Prostate gland (tissue), 2 donors: ENCODE measurements at regions not wholly inside any gene's neighbourhood (a gene's known extent, or its start where the extent isn't known, plus 50 kb on each side); places are given as distances from the start of the nearest gene placed in this dataset.

ENCODE experiments used
- DNase-seq: peaks from one replicate; pipeline ENCODE4 v3.0.0-alpha.2; 2019; ENCODE audit warnings: low spot score
- H3K27ac ChIP-seq, 2 donors: fragments of 200-600 bp; sonication (generic); 2 replicates each; pipeline ENCODE4 v1.5.1; 2017 to 2019
- H3K27me3 ChIP-seq: fragments of 200-600 bp; sonication (generic); replicated peaks from 2 replicates; pipeline ENCODE4 v1.5.1; 2019; ENCODE audit not compliant: insufficient read depth
- H3K36me3 ChIP-seq, 2 donors: fragments of 200-600 bp; sonication (generic); 1 replicate in 1 of 2; 2 replicates in 1 of 2; pipeline versions ENCODE4 v1.5.1 to v1.8.1; 2017 to 2019
- H3K4me1 ChIP-seq: fragments of 200-600 bp; sonication (generic); replicated peaks from 2 replicates; pipeline ENCODE4 v1.5.1; 2019
- H3K4me3 ChIP-seq, 2 donors: fragments of 200-600 bp; sonication (generic); 2 replicates each; pipeline ENCODE4 v1.5.1; 2017 to 2019
- H3K9me3 ChIP-seq: fragments of 200-600 bp; sonication (generic); 2 replicates; pipeline ENCODE4 v1.5.1; 2017
- POLR2A ChIP-seq: fragments of 450-650 bp; IDR thresholded peaks from one replicate; pipeline ENCODE4 v1.6.1; 2016; ENCODE audit warnings: antibody characterized with exemption, mild to moderate bottlenecking
- POLR2AphosphoS5 ChIP-seq: sonication (generic); formaldehyde crosslinking; IDR thresholded peaks from one replicate; pipeline ENCODE4 v1.6.1; 2017; ENCODE audit warnings: antibody characterized with exemption
- WGBS: methylation state at CpG from one replicate; pipeline ENCODE4 v1.1.5; 2018; 5-methylcytosine and 5-hydroxymethylcytosine counted together
- intact Hi-C: fragments of 100-400 bp; cut with DNase I; formaldehyde crosslinking; loops from one replicate; pipeline ENCODE4 v1.14.2; 2022
- TF ChIP-seq, protein P1 (sequence below), 4 experiments: fragments of 200-600 bp in 2 of 4; fragments of 450-650 bp in 2 of 4; sonication (generic) in 2 of 4; IDR thresholded peaks; 1 replicate in 3 of 4; 2 replicates in 1 of 4; pipeline ENCODE4 v1.5.1; 2016 to 2019; ENCODE audit warnings: antibody characterized with exemption in 4 of 4, mild to moderate bottlenecking in 2 of 4, moderate library complexity in 2 of 4

DNA sequence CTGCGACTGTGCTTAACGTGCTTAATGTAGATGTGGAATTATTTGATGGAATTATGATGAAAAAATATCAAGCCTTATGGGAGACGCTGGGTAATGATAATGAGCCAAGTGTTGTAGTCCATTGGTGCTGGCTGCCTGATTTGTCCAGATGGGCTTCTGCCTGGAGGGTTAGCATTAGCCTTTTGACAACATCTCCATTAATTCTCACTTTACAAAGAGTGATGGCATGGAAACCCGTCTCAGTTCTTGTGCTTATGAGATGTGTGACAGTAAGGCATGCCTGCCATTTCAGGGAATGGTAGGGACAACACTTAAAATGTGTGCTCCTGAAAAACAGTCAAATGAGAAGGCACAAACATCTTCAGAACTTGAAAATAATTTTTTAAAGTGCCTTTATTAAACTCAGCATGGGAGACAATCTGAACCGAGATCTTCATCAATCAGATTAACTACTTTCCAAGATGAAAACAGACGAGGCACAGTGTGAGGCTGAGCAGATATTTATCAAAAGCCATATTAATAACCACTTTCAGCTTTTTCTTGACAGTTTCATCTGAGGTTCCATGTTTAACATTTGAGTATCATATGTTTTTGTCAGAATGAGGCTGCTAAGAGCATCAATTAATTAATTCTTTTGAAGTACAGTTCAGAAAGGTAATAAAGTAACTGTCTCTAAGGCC lies 473.1 kb downstream of the NXPH1 start:
- no peaks in the 10 kb centered on the region for H3K36me3 ChIP-seq
- DNase-seq = no peak
- TF ChIP-seq, protein P1, sequence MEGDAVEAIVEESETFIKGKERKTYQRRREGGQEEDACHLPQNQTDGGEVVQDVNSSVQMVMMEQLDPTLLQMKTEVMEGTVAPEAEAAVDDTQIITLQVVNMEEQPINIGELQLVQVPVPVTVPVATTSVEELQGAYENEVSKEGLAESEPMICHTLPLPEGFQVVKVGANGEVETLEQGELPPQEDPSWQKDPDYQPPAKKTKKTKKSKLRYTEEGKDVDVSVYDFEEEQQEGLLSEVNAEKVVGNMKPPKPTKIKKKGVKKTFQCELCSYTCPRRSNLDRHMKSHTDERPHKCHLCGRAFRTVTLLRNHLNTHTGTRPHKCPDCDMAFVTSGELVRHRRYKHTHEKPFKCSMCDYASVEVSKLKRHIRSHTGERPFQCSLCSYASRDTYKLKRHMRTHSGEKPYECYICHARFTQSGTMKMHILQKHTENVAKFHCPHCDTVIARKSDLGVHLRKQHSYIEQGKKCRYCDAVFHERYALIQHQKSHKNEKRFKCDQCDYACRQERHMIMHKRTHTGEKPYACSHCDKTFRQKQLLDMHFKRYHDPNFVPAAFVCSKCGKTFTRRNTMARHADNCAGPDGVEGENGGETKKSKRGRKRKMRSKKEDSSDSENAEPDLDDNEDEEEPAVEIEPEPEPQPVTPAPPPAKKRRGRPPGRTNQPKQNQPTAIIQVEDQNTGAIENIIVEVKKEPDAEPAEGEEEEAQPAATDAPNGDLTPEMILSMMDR (IDR thresholded peaks at IDR 0.05) = no peak
- TF ChIP-seq POLR2AphosphoS5 (no peak), POLR2A (no peak)
- no peak overlapping the region for H3K27ac ChIP-seq
- no peak overlapping the region for H3K4me3 ChIP-seq
- no peaks in the 10 kb centered on the region for H3K27me3 ChIP-seq
- intact Hi-C loops = no loop called here
- 84% methylated on average over 6 of the region's 6 CpGs for WGBS
- H3K9me3 ChIP-seq = no peaks in the 10 kb centered on the region
- H3K4me1 ChIP-seq = no peaks in the 10 kb centered on the region

DNA sequence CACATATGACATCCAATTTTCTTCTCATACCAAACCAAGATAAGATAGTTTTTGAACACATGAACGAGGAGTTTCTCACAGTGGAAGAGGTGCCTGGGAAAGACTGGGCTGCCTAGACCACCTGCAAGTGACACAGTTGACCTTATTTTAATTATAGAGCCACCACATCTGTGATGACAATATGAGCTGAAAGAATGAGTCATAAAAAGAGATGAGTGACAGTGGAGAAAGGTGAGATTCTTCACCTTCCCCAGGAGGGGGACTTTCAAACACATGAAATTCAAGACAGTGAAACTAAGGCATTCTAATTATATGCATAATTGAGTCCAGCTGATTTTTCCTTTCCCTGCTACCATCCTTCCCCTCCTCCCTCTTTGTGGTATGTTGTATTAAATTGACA lies 475.5 kb downstream of the NXPH1 start:
- Histone ChIP-seq H3K27ac (no peak overlapping the region), H3K4me1 (no peaks in the 10 kb centered on the region), H3K27me3 (no peaks in the 10 kb centered on the region), H3K36me3 (no peaks in the 10 kb centered on the region), H3K4me3 (no peak overlapping the region), H3K9me3 (no peaks in the 10 kb centered on the region)
- DNase-seq = no peak
- WGBS = 57% methylated on average over 1 of the region's 1 CpG
- TF ChIP-seq, protein P1 (IDR thresholded peaks at IDR 0.05) = no peak
- TF ChIP-seq POLR2A = no peak
- no peak for TF ChIP-seq POLR2AphosphoS5
- intact Hi-C loops = no loop called here

DNA sequence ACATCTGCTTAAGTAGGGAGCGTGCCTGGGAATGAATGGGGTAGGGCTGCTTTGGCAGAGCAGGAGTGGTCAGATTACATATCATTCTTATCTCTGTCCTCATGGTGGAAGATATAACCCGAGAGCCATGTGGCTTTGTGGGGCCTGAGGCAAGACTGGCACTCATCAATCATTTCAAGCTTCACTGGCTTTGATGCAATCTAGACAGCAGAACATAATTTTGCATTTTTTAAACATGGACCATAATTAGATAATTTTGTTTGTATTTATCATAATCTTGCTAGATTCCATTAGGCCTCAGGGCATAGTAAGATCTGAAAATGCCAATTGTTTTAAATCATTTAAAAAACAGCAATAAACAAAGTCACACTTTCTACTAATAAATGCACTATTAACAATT lies 480.3 kb downstream of the NXPH1 start:
- Histone ChIP-seq H3K4me3 (no peak overlapping the region), H3K27ac (no peak overlapping the region), H3K4me1 (no peaks in the 10 kb centered on the region), H3K27me3 (no peaks in the 10 kb centered on the region), H3K9me3 (no peaks in the 10 kb centered on the region), H3K36me3 (no peaks in the 10 kb centered on the region)
- DNase-seq = no peak
- 45% methylated on average over 2 of the region's 2 CpGs for WGBS
- no peak for TF ChIP-seq POLR2A
- TF ChIP-seq, protein P1 (IDR thresholded peaks at IDR 0.05) = no peak
- no peak for TF ChIP-seq POLR2AphosphoS5
- intact Hi-C loops = no loop called here

DNA sequence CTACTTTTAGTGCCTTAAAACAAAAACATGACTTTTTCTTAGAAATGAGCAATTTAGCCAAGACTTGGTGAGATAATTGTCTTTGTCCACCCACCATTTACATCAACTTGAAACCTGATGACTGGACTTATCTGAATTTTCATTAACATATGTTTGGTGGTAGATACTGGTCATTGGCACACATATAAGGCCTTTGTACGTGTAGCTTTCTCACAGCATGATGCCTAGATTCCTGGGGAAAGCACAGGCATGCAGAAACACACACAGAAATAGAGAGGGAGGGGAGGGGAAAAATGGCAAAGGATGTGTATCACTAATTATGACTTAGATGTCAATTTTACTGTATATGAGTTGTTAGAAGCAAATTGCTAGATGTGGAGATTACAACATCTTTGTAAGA lies 488.4 kb downstream of the NXPH1 start:
- DNase-seq = no peak
- no peaks in the 10 kb centered on the region for H3K36me3 ChIP-seq
- no peaks in the 10 kb centered on the region for H3K9me3 ChIP-seq
- TF ChIP-seq, protein P1 (IDR thresholded peaks at IDR 0.05) = no peak
- TF ChIP-seq POLR2AphosphoS5 (no peak), POLR2A (no peak)
- H3K4me3 ChIP-seq = no peak overlapping the region
- intact Hi-C loops = no loop called here
- no peak overlapping the region for H3K27ac ChIP-seq
- H3K4me1 ChIP-seq = no peaks in the 10 kb centered on the region
- WGBS = 48% methylated on average over 1 of the region's 1 CpG
- no peaks in the 10 kb centered on the region for H3K27me3 ChIP-seq

DNA sequence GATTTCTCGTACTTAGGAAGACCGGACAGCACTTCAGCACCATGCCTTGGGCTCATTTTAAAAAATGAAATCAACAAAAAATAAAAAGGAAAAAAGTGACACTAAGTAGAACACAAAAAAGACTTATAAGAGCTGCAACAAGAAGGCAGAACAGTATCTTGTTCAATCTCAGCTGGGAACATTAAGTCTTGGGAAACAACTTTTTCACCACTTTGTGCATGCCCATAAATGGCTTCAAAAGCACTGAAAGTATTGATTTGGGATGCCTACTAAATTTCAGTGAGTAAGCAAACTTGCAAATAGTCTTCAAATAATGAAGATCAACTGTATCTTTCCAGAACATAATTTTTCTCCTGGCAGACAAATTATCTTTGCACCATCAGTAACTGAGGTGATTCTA lies 489.3 kb downstream of the NXPH1 start:
- WGBS = 75% methylated on average over 2 of the region's 2 CpGs
- intact Hi-C loops = no loop called here
- TF ChIP-seq POLR2AphosphoS5 = no peak
- TF ChIP-seq, protein P1 (IDR thresholded peaks at IDR 0.05) = no peak
- no peak for TF ChIP-seq POLR2A

More for the DNA sequence above, 489.3 kb downstream of the NXPH1 start:
- H3K9me3 ChIP-seq = no peaks in the 10 kb centered on the region
- DNase-seq = no peak
- no peak overlapping the region for H3K4me3 ChIP-seq
- H3K27me3 ChIP-seq = no peaks in the 10 kb centered on the region
- H3K36me3 ChIP-seq = no peaks in the 10 kb centered on the region
- no peak overlapping the region for H3K27ac ChIP-seq
- H3K4me1 ChIP-seq = no peaks in the 10 kb centered on the region
